Uterus (tissue), 3 donors: ENCODE measurements at regions not wholly inside any gene's neighbourhood (a gene's known extent, or its start where the extent isn't known, plus 50 kb on each side); places are given as distances from the start of the nearest gene placed in this dataset.
"Not testable (repeated sequence)": the region's sequence is repeated elsewhere in the genome, so short reads cannot be mapped to it uniquely, and the experiment has no call there.

Experiments used
- DNase-seq, 2 donors: peaks; one replicate each; pipeline ENCODE4 v3.0.0-alpha.2; 2019 to 2020
- H3K27ac ChIP-seq, 2 donors: fragments of 200-600 bp; sonication (generic); 1 replicate in 1 of 2; 2 replicates in 1 of 2; pipeline ENCODE4 v1.5.1; 2016 to 2018
- H3K27me3 ChIP-seq, 2 donors: fragments of 200-600 bp; sonication (generic); one replicate each; pipeline ENCODE4 v1.5.1; 2018 to 2019; ENCODE audit warnings: control low read depth in 1 of 2
- H3K36me3 ChIP-seq, 2 donors: fragments of 200-600 bp; sonication (generic); one replicate each; pipeline ENCODE4 v1.5.1; 2019; ENCODE audit warnings: control low read depth in 1 of 2
- H3K4me1 ChIP-seq, 2 donors: fragments of 200-600 bp; sonication (generic); one replicate each; pipeline ENCODE4 v1.5.1; 2018 to 2019; ENCODE audit warnings: control low read depth in 1 of 2
- H3K4me3 ChIP-seq, 2 donors: fragments of 200-600 bp; sonication (generic); 1 replicate in 1 of 2; 2 replicates in 1 of 2; pipeline ENCODE4 v1.5.1; 2018 to 2019; ENCODE audit warnings: mild to moderate bottlenecking in 1 of 2
- H3K9me3 ChIP-seq, 2 donors: fragments of 200-600 bp; sonication (generic); one replicate each; pipeline ENCODE4 v1.5.1; 2019; ENCODE audit warnings: control low read depth in 1 of 2
- CTCF ChIP-seq, 4 experiments: fragments of 200-600 bp in 2 of 4; fragments of 450-650 bp in 2 of 4; sonication (generic) in 2 of 4; IDR thresholded peaks; one replicate each; pipeline ENCODE4 v1.5.1; 2016 to 2019; ENCODE audit warnings: antibody characterized with exemption in 4 of 4, mild to moderate bottlenecking in 2 of 4, moderate library complexity in 1 of 4
- POLR2A ChIP-seq, 2 donors: fragments of 450-650 bp; IDR thresholded peaks; one replicate each; pipeline ENCODE4 v1.6.1; 2016; ENCODE audit warnings: antibody characterized with exemption in 2 of 2, mild to moderate bottlenecking in 1 of 2, moderate library complexity in 1 of 2
- intact Hi-C: fragments of 100-400 bp; cut with DNase I; formaldehyde crosslinking; loops from one replicate; pipeline ENCODE4 v1.15.1; 2023; ENCODE audit warnings: low total_unique reads
- donor health status: DM: yes; HTN: yes; CAD: no.

GRCh38 chrX:33968611-33969010 is 163.5 kb downstream of the FAM47A start:
- no peak overlapping the region for H3K27ac ChIP-seq
- no peak for TF ChIP-seq CTCF (IDR thresholded peaks at IDR 0.05)
- no peak for TF ChIP-seq POLR2A (IDR thresholded peaks at IDR 0.05)
- no peaks in the 10 kb centered on the region for H3K27me3 ChIP-seq
- no peaks in the 10 kb centered on the region for H3K9me3 ChIP-seq
- intact Hi-C loops = no loop called here
- DNase-seq = no peak
- no peaks in the 10 kb centered on the region for H3K4me1 ChIP-seq
- no peaks in the 10 kb centered on the region for H3K36me3 ChIP-seq
- H3K4me3 ChIP-seq = no peak overlapping the region

- TF ChIP-seq POLR2A (IDR thresholded peaks at IDR 0.05) (no peak), CTCF (IDR thresholded peaks at IDR 0.05) (no peak)
These were observed 182.8 kb downstream of the FAM47A start for GRCh38 chrX:33949300-33949699.

GRCh38 chrX:33926249-33926648 is 205.9 kb downstream of the FAM47A start:
- intact Hi-C loops, H3K27ac ChIP-seq, H3K36me3 ChIP-seq, H3K4me3 ChIP-seq, H3K4me1 ChIP-seq, DNase-seq, H3K9me3 ChIP-seq, H3K27me3 ChIP-seq: not testable (repeated sequence)

More at GRCh38 chrX:33949300-33949699, 182.8 kb downstream of the FAM47A start:
- no peak overlapping the region for H3K4me3 ChIP-seq
- H3K4me1 ChIP-seq = no peaks in the 10 kb centered on the region
- no peaks in the 10 kb centered on the region for H3K36me3 ChIP-seq
- H3K9me3 ChIP-seq = no peaks in the 10 kb centered on the region
- H3K27ac ChIP-seq = no peak overlapping the region
- intact Hi-C loops = no loop called here
- DNase-seq = no peak
- no peaks in the 10 kb centered on the region for H3K27me3 ChIP-seq

- H3K36me3 ChIP-seq = no peaks in the 10 kb centered on the region
- intact Hi-C loops = no loop called here
- no peaks in the 10 kb centered on the region for H3K9me3 ChIP-seq
These were observed 208.9 kb downstream of the FAM47A start for GRCh38 chrX:33923262-33923661.

GRCh38 chrX:33909836-33910235 is 222.3 kb downstream of the FAM47A start:
- H3K27ac ChIP-seq = no peak overlapping the region
- no peaks in the 10 kb centered on the region for H3K9me3 ChIP-seq
- DNase-seq = no peak
- intact Hi-C loops = no loop called here
- no peaks in the 10 kb centered on the region for H3K36me3 ChIP-seq
- H3K4me3 ChIP-seq = no peak overlapping the region
- no peaks in the 10 kb centered on the region for H3K4me1 ChIP-seq
- no peaks in the 10 kb centered on the region for H3K27me3 ChIP-seq
- TF ChIP-seq CTCF (IDR thresholded peaks at IDR 0.05) = no peak
- TF ChIP-seq POLR2A (IDR thresholded peaks at IDR 0.05) = no peak

More at GRCh38 chrX:33923262-33923661, 208.9 kb downstream of the FAM47A start:
- no peaks in the 10 kb centered on the region for H3K27me3 ChIP-seq
- no peak overlapping the region for H3K4me3 ChIP-seq
- no peak overlapping the region for H3K27ac ChIP-seq
- H3K4me1 ChIP-seq = no peaks in the 10 kb centered on the region
- TF ChIP-seq POLR2A (IDR thresholded peaks at IDR 0.05) (no peak), CTCF (IDR thresholded peaks at IDR 0.05) (no peak)
- DNase-seq = no peak

- Histone ChIP-seq H3K9me3 (no peaks in the 10 kb centered on the region), H3K4me1 (no peaks in the 10 kb centered on the region), H3K4me3 (no peak overlapping the region), H3K27ac (no peak overlapping the region), H3K36me3 (no peaks in the 10 kb centered on the region), H3K27me3 (no peaks in the 10 kb centered on the region)
- TF ChIP-seq POLR2A (IDR thresholded peaks at IDR 0.05) (no peak), CTCF (IDR thresholded peaks at IDR 0.05) (no peak)
- DNase-seq = no peak
- intact Hi-C loops = no loop called here
These were observed 223.2 kb downstream of the FAM47A start for GRCh38 chrX:33908898-33909297.
